ENCODE measurements at regions not wholly inside any gene's neighbourhood (a gene's known extent, or its start where the extent isn't known, plus 50 kb on each side); places are given as distances from the start of the nearest gene placed in this dataset.

GRCh38 chr20:40757087-40757486, 68.1 kb upstream of the MAFB start:
- no peaks in the 10 kb centered on the region for H4K20me1 ChIP-seq (ENCODE audit: insufficient read depth)
- H2AFZ ChIP-seq (ENCODE audit: low read depth), result no peak overlapping the region
- H3K27me3 ChIP-seq (ENCODE audit: insufficient read depth, low read depth), result no peaks in the 10 kb centered on the region
- no peaks in the 10 kb centered on the region for H3K79me2 ChIP-seq (ENCODE audit: insufficient read depth, low read depth)
- H3K9ac ChIP-seq, result no peak overlapping the region
- no peaks in the 10 kb centered on the region for H3K36me3 ChIP-seq (ENCODE audit: insufficient read depth)
- no peak overlapping the region for H3K4me2 ChIP-seq
- H3K4me3 ChIP-seq (IDR thresholded peaks at IDR 0.05; ENCODE audit: insufficient read depth, low read depth, low read length), result no peak overlapping the region
- no peaks in the 10 kb centered on the region for H3K4me1 ChIP-seq (ENCODE audit: low read depth, poor library complexity, severe bottlenecking)
- TF ChIP-seq CTCF (conservative IDR thresholded peaks at IDR 0.05; ENCODE audit: low read depth, low read length), result no peak
- no peak overlapping the region for H3K27ac ChIP-seq

DNA sequence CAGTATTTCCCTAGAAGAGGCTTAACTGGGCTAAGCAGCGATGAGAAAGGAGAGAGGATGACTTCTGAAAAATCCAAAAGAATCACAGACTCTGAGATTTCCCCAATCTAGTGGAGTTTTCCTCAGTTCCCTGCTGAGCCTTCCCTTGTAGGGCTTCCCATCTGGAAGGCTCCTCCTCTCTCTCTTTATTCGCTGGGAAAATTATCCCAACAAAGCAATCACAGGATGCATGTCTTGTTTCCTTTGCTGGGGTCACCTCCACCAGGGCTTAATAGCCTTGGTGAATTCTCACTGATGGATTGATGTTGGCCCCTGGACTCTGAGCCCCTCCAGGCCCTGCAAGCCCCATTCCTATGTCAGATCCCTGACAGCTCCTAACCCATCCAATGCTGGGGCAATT, 69.8 kb upstream of the MAFB start:
- H3K4me1 ChIP-seq (ENCODE audit: low read depth, poor library complexity, severe bottlenecking), result no peaks in the 10 kb centered on the region
- no peak overlapping the region for H3K27ac ChIP-seq
- no peak overlapping the region for H3K4me3 ChIP-seq (IDR thresholded peaks at IDR 0.05; ENCODE audit: insufficient read depth, low read depth, low read length)
- no peak for TF ChIP-seq CTCF (conservative IDR thresholded peaks at IDR 0.05; ENCODE audit: low read depth, low read length)
- no peaks in the 10 kb centered on the region for H3K79me2 ChIP-seq (ENCODE audit: insufficient read depth, low read depth)
- H3K27me3 ChIP-seq (ENCODE audit: insufficient read depth, low read depth), result no peaks in the 10 kb centered on the region
- H3K36me3 ChIP-seq (ENCODE audit: insufficient read depth), result no peaks in the 10 kb centered on the region
- H2AFZ ChIP-seq (ENCODE audit: low read depth), result no peak overlapping the region
- no peak overlapping the region for H3K9ac ChIP-seq
- H3K4me2 ChIP-seq, result no peak overlapping the region
- H4K20me1 ChIP-seq (ENCODE audit: insufficient read depth), result no peaks in the 10 kb centered on the region

DNA sequence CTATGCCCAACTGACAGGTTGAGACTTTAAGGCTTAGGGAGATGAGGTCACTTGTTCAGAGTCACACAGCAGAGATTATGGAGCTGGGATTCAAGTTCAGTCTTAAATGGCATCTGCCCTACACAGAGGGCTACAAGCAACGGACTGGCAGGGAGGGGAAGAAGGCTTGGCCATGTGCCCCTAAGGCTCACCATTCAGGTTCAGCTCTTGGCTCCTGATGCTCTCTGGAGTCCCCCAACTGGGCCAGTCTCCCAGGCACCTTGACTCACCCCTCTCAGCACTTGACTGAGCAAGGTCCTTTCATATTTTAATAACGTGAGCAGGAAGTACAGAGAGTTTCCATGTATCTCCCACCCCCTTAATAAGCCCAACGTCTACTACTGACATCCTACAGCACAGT, 71.4 kb upstream of the MAFB start:
- H2AFZ ChIP-seq (ENCODE audit: low read depth), result no peak overlapping the region
- H4K20me1 ChIP-seq (ENCODE audit: insufficient read depth), result no peaks in the 10 kb centered on the region
- H3K79me2 ChIP-seq (ENCODE audit: insufficient read depth, low read depth), result no peaks in the 10 kb centered on the region
- no peak overlapping the region for H3K27ac ChIP-seq
- H3K9ac ChIP-seq, result no peak overlapping the region
- TF ChIP-seq CTCF (conservative IDR thresholded peaks at IDR 0.05; ENCODE audit: low read depth, low read length), result no peak
- no peaks in the 10 kb centered on the region for H3K27me3 ChIP-seq (ENCODE audit: insufficient read depth, low read depth)
- H3K4me1 ChIP-seq (ENCODE audit: low read depth, poor library complexity, severe bottlenecking), result no peaks in the 10 kb centered on the region
- no peaks in the 10 kb centered on the region for H3K36me3 ChIP-seq (ENCODE audit: insufficient read depth)
- no peak overlapping the region for H3K4me3 ChIP-seq (IDR thresholded peaks at IDR 0.05; ENCODE audit: insufficient read depth, low read depth, low read length)
- H3K4me2 ChIP-seq, result no peak overlapping the region

DNA sequence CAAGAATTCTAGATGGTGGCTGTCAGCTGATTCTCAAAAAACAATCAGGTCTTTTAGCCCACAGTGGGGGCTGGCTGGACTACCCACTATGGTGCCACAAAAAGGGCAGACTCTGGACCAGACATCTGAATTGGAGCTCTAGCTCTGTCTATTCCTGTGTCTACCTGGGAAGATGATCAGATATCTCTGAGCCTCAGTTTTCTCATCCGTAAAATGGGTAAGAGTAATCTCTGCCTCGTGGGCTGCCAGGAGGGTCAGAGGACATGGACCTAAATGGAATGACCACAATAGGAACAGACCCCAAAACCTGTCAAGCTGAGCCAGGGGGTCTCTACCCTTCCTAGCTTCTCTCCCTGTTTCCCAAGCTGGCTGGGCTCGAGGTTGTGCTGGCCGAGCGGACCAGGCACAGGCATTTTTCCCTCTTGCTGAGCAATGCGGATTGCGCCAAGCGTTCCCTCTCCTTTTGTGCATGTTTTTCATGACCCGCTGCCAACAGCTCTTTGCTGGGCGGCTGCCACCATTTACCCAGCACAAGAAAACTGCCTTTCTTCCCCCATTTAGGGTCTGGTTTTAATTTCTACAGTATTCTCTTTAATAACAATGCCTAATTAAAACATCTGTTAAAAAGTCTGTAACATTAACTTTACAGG, 74.7 kb upstream of the MAFB start:
- no peaks in the 10 kb centered on the region for H3K36me3 ChIP-seq (ENCODE audit: insufficient read depth)
- H3K4me3 ChIP-seq (IDR thresholded peaks at IDR 0.05; ENCODE audit: insufficient read depth, low read depth, low read length), result no peak overlapping the region
- no peaks in the 10 kb centered on the region for H3K79me2 ChIP-seq (ENCODE audit: insufficient read depth, low read depth)
- H3K9ac ChIP-seq, result no peak overlapping the region
- no peak overlapping the region for H3K4me2 ChIP-seq
- H4K20me1 ChIP-seq (ENCODE audit: insufficient read depth), result no peaks in the 10 kb centered on the region
- H3K27ac ChIP-seq, result no peak overlapping the region
- no peaks in the 10 kb centered on the region for H3K27me3 ChIP-seq (ENCODE audit: insufficient read depth, low read depth)
- no peak for TF ChIP-seq CTCF (conservative IDR thresholded peaks at IDR 0.05; ENCODE audit: low read depth, low read length)
- H2AFZ ChIP-seq (ENCODE audit: low read depth), result no peak overlapping the region
- H3K4me1 ChIP-seq (ENCODE audit: low read depth, poor library complexity, severe bottlenecking), result no peaks in the 10 kb centered on the region
